GM19238 (cell line): ENCODE measurements at regions not wholly inside any gene's neighbourhood (a gene's known extent, or its start where the extent isn't known, plus 50 kb on each side); places are given as distances from the start of the nearest gene placed in this dataset.

Experiments
- DNase-seq: peaks from one replicate; pipeline ENCODE4 v3.0.0; 2011; ENCODE audit warnings: low spot score; ENCODE audit not compliant: insufficient read length

- DNase-seq, result no peak
Measured at GRCh38 chr13:105008604-105009003, 1526.9 kb downstream of the EFNB2 start.

- no peak for DNase-seq
Measured at GRCh38 chr13:105007166-105007808, 1528.2 kb downstream of the EFNB2 start.

DNA sequence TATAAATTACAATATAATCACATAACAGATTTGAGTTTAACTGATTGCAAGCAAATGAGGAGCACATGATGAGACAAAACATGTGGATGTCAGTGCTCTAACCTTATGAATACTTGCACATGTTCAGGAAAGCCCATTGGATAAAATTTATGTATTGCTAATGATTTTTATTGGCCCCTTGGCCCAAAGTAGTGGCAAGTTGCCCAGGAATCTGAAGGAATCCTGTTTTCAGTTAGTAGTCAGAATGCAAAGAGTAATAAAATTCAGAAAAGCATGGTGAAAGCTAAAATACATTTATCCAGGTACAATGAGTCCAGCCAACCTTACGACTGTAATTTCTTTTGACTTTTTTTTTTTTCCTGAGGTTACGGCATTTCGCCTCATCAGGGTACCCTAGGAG is 1539.4 kb downstream of the EFNB2 start:
- DNase-seq, result no peak

GRCh38 chr13:104993708-104994107 is 1541.8 kb downstream of the EFNB2 start:
- no peak for DNase-seq

GRCh38 chr13:104987621-104988020 is 1547.8 kb downstream of the EFNB2 start:
- no peak for DNase-seq

DNA sequence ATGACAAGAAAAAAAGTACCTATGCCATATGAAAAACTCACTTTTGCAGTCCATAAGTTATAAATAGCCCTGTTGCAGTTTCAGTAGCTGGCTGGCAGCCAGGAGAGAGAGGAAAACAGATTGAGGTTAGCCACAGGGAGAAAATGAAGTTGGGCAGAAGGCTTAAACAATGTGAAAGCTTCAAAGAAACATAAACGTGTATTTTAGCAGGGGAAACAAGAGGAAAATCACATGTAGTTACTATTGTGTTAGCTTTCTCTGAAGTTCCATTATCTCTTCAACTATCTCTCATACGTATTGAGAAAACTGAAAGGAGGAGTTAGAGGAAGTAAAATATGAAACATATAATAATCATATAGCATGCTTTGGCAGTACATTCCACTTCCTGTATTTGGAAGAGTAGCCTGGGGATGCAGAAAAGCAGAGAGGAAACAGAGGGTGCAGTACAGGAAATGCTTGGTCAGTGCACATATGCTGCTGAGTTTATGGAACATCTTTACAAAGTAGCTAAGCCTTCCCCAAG is 1551.1 kb downstream of the EFNB2 start:
- no peak for DNase-seq

GRCh38 chr13:104983601-104984000 is 1551.9 kb downstream of the EFNB2 start:
- DNase-seq, result no peak

- no peak for DNase-seq
Measured at GRCh38 chr13:104980586-104980985, 1554.9 kb downstream of the EFNB2 start.

DNA sequence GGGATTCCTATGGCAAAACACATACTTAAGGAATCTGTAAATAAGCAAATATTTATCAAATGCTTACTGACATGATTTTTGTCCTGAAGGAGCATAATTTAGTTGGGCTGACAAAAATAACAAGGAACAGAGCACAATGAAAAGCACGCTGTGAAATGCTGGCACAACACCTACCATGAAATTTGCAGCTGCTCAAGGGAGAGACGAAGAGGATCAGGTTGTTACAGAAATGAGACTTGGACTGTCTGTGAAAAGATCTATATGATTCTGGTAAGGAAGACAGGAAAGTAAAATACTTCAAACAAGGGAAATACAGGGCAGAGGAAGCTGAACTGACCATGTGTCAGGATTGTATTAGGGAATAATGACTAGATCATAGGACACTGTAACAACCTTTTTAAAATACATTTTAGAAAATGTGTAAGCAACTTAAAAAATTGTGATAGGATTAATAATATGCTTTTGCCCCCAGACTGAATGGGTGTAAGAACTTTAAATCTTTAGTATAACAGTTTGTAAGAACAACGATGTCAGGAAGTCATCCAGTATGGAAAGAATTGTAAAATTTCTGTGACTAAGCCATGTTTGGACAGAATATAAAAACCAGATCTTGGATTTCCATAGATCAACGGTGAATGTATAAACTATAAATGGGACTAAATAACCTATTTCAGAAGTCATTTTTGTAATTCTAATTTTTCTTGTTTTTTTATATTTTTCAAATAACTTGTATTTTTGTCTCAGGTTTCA is 1556.0 kb downstream of the EFNB2 start:
- no peak for DNase-seq

- no peak for DNase-seq
Measured at GRCh38 chr13:104976986-104977385, 1558.5 kb downstream of the EFNB2 start.

DNA sequence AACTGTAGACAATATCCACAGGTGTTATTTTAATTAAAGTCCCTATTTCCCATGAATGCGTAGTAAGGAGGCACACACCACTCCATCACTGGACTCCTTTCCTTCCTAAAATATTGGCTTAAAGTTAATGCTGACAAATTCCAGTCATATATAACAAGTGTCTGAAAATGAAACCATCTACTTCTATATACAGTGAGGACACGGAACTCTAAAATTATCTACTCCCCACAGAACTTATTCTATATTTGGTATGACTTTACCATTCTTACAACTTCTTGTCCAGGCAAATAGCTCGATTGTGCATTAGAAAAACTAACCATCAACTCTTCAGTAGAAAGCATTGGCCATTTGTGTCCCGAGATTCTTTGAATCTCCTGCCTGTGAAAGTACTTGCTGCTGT is 1560.2 kb downstream of the EFNB2 start:
- DNase-seq, result no peak

DNA sequence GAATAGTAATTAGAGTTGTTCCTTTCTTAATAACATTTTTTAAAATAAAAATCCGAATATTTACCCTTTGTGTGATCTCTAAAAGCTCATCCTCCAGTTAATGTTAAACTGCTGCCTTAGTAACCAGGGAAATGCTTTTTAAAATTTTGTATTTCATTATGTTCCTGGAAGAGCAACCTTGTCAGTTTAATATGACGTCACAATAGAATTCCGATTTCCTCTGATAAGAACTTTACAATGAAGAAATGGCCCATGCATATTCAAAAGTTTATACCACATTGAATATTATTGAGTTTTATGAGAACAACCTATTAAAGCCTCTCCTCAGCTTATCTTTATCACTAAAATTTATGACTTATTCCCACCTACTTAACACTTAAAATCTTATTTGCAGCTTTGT is 1566.6 kb downstream of the EFNB2 start:
- no peak for DNase-seq

GRCh38 chr13:104967836-104968630 is 1567.4 kb downstream of the EFNB2 start:
- DNase-seq, result no peak

- DNase-seq, result no peak
Measured at GRCh38 chr13:104967376-104967775, 1568.1 kb downstream of the EFNB2 start.

DNA sequence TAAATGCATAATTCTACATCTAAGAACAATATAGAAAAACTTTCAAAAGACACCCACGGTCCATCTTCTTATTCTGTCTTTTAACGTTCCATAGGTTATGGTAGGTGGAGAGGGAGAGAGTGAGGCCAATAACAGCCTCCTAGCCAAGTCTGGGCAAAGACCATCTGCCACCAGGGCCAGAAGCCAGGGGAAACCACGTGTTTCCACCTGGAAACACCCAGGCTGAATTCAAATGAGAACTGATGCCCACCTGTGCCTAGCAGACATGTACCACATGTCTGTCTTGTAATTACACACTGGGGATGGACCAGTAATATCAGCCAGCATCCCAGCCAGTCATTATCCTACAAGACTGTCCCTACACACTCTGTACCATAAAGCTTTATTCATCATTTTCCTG is 1573.1 kb downstream of the EFNB2 start:
- no peak for DNase-seq

DNA sequence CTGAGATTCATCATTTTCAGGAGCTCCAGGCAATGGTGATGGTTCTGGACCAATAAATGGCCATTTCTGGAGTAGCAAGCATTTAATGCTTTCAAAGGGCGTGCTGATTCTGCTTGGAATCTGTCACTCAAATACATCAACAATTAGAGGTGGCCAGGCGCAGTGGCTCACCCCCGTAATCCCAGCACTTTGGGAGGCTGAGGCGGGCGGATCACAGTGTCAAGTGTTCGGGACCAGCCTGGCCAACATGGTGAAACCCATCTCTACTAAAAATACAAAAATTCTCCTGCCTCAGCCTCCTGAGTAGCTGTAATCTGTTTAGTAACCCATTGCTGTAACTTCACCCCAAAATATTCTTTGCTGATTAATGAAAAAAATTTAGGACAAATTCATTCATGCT is 1574.2 kb downstream of the EFNB2 start:
- DNase-seq, result no peak

DNA sequence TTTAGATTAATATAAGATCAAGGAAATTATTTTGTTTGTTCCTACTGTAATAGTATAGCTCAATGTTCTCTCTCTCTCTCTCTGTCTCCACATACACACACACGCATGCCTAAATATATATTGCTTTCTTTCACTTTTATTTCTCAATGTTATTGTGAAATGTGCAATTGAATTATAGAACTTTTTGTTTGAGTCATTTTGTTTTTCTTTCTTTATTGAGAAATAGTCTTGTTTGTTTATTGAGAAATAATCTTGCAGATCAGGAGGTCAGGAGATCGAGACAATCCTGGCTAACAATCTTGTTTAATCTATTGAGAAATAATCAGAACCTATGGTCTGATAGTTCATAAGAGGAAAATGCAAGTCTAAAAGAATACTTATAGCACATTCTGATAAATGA is 1581.3 kb downstream of the EFNB2 start:
- no peak for DNase-seq

DNA sequence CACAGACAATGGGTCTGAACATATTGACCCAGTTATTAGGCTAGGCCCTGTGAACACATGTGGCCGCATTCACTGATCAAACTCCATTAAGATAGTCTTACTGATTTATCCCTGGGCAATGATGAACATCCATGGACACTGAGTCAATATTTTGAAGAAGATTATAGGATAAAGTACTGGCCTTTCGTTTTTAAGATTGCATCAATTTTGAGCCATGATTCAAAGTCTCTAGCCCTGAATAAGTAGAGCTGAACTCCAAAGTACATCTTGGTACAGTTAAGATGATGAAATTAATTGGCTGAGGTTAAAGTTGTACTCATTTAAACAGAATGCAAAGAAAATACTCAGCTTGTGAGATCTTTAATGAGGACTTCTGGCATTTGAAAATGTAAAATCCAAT is 1581.9 kb downstream of the EFNB2 start:
- DNase-seq, result no peak

DNA sequence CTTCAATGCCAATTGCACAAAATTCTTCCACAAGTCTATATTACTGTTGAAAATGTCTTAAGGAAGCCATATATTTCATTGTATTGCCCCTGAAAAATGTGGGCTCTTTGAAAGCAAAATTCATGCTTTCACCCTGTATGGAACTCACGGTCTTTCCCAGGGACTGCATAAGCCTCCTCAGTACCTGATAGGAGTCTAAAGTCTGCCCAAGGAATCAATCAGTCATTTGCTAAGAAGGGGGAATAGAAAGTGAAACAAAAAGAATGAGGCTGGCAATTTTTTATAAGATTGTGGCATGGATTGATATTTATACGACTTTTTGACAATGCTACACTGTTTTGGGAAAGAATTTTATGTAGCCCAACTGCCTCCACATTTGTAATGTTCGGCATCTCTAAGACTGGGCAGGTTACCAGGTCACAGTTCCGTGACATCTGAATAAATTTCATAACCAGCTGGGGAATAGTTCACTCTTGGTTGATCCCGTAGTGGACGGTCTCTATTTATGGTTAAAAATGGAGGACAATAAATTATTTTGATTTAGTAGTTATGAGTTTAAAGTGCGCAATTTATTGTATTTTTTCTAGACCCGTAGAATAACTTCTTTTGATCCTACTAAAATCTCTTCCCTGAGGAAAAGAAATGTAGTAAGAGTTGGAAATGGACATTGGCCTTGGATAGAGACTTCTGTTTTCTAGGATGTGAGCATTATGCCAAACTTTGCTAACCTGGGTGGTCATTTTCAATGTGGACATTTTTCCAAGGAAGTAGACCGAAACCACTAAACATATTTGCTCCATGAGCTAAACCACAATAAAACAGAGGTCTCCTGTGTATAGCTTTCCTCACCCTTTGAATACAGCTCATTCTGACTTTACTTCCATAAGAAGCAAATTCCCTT is 1585.4 kb downstream of the EFNB2 start:
- no peak for DNase-seq

GRCh38 chr13:104944176-104944575 is 1591.3 kb downstream of the EFNB2 start:
- no peak for DNase-seq

DNA sequence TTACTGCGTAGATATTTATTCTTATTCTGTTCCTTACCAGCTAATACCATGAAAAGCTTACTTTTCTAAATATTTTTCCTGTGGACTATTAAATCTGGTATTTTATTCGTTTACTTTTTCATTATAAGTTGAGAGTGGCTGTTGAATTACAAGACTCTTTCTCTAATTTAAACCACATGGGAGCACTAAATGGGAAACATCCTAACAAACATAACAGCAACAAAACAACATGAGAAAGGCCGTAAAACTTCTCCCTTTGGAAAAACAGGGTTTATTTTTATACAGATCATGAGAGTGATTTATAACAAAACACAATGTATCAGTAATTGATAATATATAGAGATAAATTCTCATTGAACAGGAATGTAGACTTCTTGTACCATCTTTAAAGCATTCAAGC is 1592.1 kb downstream of the EFNB2 start:
- DNase-seq, result no peak
